ENCODE measurements at regions not wholly inside any gene's neighbourhood (a gene's known extent, or its start where the extent isn't known, plus 50 kb on each side); places are given as distances from the start of the nearest gene placed in this dataset.
"Not testable (repeated sequence)": the region's sequence is repeated elsewhere in the genome, so short reads cannot be mapped to it uniquely, and the experiment has no call there.

DNA sequence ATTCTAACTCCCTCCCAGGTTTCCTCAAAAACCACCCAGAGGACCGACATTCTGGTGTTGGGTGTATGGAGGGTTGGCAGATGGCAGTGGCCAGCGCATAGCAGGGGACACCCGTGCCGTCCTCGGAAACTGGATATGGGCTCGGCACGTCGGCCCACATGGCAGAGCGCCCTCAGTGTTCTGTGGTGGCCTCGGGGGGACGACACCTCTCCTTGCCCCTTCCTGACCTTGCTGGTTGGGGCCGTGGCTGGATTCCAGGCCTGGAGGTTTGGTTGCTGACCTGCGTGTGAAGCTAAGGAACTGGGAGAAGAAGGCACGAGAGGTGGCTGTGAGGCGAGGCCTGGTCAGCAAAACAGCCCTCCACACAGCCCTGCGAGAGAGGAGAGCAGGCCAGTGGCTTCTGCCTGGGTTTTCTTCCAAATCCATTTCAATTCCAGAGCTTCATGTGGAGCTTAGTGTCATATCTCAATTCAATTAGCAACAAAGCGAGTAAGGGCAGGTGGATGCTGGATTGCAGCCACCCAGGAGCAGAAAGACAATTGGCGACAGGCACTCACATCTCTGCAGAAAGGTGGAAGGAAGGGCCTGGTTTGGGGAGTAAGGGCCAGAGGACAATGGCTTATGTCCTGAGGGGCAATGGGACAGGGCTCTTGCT is 478.4 kb downstream of the BRD1 start:
- no peak for DNase-seq (ENCODE audit: low read depth)

DNA sequence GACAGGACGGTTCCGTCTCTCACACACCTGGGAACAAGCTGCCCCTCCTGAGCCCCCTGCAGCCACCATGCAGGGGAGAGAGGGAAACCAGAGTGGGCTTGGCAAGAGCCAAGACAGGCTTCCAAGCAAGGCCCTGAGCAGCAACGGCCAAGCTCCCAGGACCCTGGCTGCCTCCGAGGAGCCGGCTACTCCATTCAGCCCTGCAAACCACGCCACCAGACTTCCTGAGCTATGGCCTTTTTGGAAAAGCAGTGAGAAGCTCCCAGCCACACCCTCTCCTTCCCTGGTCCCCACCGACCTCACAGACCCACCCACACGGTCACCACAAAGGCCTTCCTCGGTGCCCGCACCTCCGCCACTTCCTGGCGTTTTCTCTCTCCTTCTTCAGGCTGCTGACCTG is 479.0 kb downstream of the BRD1 start:
- no peak for DNase-seq (ENCODE audit: low read depth)

DNA sequence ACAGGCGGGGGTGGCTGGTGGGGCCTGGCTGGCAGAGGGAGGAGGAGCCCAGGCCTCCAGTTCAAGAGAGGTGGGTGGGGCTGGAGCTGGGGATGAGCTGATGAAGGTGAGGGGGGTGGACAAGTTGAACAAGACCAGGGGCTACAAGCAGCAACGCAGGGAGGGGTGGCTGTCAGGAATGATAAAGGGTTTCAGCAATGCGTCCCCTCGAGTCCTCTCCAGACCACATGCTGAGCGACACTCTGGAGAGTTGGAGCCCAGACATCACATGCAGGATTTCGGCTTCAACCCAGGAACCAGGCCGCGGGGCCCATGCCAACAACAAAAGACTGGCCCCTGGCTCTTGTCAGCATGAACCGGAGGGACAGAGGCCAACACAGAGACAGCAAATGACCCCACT is 480.3 kb downstream of the BRD1 start:
- no peak for DNase-seq (ENCODE audit: low read depth)

DNA sequence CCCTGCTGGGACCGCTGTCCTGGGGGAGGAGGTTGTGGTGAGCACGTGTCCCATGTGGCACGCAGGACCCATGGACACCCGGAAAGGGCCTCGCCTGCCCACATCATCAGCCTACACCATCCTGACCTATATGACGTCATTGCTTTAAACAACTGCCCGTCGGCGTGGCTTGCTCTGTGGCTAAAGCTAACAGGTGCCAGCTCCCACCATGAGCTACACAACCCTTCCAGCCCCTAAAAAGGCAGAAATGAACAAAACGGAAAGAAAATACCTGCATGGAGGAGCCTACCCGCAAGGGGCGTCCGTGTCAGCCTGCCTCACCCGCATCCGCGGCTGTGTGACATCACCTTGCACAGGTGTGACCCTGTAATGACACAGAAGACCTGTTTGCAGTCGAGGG is 481.8 kb downstream of the BRD1 start:
- DNase-seq (ENCODE audit: low read depth), result no peak

DNA sequence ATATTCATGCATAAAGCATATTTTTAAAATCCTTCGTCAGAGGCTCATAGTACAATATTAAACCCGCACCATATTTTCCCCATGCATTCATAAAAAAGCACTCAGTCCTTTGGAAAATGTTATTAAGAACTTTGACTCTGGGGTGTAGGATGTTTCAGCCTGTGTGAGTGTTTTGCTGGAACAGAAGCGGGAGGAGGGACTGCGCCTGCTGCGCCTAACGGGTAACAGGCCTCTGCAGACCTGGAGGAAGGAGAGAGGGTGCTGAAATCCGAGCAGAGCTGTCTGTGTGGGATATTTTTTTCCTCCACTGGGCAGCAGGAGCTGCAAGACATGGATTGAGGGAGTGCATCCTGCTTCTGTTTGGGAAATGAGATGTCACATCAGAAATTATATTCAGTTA is 483.0 kb downstream of the BRD1 start:
- no peak for DNase-seq (ENCODE audit: low read depth)

DNA sequence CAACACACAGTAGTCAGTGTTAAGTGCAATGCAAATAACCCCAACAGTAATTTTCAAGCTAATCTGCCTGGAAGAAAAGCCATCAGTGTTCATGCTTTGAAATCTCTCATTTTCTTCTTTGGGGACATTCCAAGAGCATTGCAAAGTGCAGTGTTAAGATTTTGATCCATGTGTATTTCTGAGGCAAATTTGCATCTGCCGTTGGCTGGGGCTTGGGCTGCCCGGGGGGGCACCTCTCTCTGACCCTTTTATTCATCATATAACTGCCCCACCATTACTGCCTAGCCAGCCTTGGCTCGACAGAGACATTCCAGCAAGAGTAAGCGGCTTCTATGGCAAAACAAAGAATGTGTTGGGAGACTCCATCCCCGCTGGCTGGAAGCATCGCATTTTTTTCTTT is 483.5 kb downstream of the BRD1 start:
- DNase-seq (ENCODE audit: low read depth), result no peak

DNA sequence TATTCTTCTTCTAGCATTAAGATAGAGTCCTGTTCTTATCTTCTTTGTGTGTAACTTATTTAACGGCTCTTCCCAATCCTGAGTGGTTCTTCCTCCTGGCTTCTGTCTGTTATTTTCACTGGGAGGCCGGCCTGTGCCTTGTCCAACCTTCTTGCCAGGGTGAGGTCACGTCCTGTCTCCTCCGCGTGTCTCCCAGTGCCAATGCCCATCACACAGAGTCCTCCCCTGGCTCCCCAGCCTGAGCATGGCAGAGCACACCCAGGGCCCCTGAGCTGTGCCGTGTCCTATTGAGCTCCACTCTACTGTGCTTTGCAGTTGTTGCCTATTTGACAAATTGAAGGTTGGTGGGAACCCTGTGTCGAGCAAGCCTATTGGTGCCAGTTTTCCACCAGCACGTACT is 487.3 kb downstream of the BRD1 start:
- DNase-seq (ENCODE audit: low read depth), result no peak

DNA sequence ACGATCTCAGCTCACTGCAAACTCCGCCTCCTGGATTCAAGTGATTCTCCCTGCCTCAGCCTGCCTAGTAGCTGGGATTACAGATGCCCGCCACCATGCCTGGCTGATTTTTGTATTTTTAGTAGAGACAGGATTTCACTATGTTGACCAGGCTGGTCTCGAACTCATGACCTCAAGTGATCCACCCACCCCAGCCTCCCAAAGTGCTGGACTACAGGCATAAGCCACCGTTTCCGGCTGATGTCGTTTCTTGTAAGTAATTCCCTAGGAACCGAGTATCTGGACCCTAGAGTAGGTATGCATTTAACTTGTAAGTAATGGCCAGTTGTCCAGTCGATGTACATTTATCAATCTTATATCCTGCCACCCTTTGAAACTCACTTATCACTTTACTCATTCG is 491.2 kb downstream of the BRD1 start:
- DNase-seq (ENCODE audit: low read depth), result not testable (repeated sequence)

DNA sequence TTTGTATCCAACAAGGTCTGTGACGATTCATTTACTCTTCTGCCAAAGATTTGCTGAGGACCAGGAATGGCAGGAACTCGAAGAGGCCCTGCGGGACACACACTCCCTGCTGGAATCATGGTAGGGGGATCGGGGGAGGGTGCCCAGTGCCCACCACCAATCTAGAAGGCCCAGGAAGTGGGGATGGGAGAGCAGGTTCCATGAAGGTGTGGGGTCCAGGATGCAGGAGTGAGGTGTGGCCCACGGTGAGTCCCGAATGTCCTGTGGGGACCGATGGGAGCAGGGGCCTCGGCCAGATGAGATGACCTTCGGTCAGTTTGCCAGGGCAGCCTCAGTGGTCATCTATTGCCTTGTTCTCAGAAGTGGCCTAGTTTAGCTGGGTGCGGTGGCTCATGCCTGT is 492.7 kb downstream of the BRD1 start:
- no peak for DNase-seq (ENCODE audit: low read depth)

DNA sequence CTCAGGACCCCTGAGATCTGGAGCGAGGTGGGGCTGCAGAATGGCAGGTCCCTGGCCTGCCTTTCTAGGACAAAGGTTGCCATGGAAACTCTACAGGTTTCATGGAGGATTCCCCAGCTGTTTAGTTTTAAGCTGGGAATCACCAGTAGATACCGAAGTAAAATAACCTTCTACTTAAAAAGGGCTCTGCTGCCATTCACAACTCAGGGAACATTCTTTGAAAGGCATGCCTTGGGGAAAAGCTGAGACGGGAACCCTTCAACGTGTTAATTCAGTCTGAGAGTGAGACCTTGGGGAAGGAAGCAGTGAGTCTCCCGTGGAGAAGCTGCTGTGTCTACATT is 493.3 kb downstream of the BRD1 start:
- DNase-seq (ENCODE audit: low read depth), result no peak

DNA sequence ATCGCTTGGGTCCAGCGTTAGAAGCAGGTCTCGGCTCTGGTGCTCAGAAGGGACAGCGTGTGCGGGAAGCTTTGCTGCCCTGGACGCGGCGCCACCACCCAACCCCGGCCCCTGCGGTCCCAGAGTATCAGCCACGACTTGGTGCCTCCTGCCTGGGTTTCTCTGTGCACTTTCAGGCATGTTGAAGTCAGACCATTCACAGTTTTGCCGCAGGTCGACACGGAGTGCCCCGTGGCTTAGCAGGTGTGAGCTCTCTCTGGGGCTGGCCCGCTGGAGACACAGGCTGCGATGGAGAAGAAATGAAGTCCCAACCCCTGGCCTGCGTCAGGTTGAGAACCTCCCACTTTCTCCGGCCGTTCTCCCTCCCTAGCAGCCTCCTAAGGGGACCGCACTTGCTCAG is 494.5 kb downstream of the BRD1 start:
- DNase-seq (ENCODE audit: low read depth), result no peak

DNA sequence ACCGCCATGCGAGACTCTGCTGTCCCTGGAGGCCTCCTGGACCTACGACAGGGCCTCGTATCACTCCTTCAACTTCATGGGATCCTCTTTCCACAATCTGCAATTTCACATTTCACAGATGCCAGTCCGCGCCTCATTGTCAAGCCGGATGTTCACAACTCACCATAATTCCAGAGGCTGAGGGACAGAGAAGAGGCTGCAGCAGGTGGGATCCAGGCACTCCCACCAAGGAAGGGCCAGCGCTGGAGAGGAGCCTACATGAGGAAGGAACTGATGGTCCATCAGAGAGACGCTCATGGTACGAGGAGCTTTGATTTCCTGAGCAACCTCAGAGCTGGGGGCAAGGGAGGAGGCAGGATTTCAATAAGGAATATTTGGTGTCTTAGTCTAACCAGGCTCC is 495.0 kb downstream of the BRD1 start:
- no peak for DNase-seq (ENCODE audit: low read depth)

DNA sequence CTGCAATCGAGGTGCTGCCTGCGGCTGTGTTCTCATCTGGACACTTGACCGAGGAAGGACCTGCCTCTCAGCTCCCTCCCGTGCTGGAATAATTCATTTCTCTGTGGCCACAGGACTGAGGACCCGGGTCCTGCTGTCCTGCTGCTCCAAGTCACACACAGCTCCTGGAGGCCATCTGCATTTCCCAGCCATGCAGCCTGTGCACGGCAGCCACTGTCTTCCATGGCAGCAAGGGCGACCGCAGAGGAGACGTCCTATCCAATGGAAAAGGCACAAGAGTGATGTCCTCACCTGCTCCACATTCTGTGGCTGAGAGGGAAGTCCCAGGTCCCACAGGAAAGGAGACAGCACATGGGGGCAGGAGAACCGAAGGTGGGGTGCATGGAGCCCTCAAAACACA is 495.8 kb downstream of the BRD1 start:
- no peak for DNase-seq (ENCODE audit: low read depth)

DNA sequence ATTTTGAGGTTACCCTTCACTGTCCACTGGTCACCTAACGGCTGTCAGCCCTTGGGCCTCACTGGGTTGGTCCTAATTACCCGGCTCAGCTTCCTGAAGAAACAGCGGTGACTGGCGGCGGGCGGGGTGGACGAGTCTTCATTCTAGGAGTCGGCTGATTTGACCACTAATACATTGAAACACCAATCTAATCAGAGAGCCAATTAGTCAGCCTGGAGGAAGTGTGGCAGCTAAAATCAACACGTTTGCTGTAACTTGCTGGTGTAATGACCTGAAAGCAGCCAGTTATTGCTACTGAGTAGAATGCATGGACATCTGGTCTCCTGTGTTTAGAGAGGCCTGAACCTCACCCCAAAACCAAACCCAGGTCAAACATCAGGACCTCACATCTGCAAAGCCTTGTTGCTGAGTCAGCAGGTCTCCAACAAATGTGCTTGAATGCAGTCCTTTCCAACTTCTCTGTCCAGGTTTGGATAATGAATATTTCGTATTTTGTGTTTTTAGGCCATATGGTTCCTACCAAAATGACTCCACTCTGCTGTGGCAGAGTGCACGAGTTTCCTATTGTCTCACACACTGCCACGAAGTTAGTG is 496.4 kb downstream of the BRD1 start:
- DNase-seq (ENCODE audit: low read depth), result no peak

DNA sequence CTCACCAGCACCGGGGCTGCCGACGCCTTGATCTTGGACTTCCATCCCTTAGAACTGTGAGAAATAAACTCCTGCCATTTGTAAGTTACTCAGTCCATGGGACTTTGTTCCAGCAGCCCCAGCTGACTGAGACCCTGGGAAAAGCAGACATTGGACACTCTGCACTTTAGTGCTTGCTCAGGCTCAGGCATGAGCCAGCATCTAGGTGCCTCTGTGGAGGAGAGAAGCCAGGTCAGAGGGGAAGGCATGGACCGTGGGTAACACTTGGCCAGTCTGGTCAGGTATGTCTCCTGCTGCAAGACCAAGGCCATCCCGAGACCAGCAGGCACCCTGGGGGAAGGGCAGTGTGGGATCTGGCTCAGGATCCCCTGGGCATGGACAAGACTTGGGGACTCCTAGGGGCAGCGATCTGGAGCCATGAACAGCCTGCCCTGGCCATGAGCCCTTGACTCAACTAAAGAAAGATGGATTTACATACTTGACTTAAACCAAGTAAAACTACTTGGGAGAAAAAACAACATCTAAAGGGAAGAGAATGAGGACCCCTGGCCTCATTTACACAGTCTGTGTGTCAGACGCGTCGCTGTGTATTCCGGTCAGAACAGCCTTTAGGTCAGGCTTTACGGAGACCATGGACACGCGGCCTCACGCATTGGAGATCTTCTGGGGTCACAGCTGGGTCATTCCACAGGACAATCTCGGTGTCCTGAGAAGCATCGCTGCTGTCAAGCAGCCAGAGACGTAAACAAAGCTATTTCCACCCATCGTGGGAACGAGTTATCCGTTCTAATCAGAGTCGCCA is 497.1 kb downstream of the BRD1 start:
- no peak for DNase-seq (ENCODE audit: low read depth)

DNA sequence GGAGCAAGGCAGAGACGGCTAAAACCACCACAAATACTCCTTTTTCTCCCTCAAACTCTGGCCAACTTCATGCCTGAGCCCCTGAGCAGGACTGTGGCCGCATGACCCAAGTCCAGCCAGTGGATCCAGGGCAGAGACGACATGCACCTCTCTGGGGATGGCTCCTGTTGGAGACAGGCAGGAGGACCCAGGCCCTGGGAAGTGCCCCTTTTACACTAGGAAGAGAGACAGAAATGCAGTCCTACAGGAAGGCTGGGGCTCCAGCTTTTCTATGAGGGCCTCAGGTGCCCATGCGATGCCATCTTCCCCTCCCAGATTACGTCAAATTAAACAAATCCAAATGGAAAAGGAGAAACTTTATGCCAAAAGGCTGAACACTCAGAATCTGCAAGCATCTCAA is 498.0 kb downstream of the BRD1 start:
- DNase-seq (ENCODE audit: low read depth), result no peak

DNA sequence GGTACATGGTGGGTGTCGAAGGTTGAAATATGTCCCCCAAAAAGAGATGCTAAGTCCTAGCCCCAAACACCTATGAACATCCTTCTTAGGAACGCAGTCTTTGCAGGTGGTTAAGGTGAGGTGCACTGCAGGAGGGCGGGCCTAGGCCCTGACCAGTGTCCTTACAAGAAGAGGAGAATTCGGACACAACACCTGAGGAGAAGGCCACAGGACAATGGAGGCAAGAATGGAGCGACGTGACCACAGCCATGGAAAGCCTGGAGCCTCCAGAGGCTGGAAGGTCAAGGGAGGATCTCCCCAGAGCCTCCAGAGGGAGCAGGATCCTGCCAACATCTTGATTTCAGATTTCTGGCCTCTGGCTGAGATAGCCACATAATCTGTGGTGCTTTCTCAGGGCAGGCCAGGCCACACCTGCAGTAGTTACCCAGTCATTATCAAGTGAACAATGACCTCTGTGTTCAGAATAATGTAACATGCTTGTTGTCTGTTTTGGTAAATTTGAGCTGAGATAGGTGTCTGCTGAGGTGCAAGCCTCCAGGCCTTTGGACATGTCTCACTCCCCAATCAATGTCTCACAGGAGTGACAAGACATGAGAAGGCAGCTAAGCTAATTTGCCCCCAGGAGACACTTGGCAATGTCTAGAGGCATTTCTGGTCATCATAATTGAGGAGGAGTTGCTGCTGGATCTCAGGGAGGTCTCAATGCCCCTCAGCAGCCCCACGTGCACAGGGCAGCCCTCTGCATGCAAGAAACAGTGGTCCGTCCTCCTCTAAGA is 498.9 kb downstream of the BRD1 start:
- DNase-seq (ENCODE audit: low read depth), result no peak

DNA sequence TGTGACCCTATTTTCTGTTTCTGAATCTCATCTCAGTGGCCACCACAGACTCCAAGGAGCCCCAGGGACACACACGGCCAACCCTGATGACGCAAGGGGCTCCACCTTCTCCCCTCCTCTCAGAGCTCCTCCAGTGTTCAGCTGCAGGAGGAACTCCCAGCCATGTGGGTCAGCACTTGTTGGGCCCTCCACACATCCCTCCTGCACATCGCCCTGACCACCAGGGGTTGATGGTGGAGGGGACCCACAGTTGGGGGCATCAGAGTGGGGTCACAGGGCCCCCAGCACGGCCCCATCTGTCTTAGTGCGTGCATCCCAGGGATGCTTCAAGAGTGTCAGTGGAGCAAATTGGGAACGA is 499.6 kb downstream of the BRD1 start:
- DNase-seq (ENCODE audit: low read depth), result no peak

DNA sequence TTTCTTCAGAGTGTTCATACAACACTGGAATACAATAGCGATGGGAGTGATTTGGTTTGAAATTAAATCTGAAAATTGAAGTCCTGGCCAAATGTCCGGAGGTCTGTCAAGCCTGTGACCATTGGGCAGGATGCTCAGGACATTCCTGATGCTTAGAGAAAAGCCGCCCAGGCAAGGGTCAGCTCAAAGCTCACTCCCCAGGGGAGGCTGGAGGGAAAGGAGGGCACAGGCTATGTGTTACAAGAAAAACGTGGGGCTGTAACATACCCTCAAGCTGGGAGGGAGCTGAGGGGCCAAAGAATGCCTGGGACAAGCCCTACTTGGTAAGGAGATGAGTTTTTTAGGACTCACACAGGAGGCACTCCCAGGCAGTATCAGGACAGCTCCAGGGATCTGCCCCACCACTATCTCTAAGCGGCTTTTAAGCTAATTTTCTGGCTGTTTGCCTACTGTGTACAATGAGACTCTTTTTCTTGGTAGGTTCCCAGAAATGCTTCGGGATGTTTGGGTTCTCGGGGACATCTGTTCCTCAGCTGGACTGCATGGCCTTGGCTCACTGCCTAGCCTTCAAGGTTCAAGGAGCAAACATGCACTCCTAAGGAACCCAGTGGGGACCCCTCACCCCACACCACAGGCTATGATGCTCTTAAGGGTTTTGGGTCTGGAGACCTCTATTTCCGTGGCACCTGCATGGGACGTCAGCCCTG is 500.1 kb downstream of the BRD1 start:
- no peak for DNase-seq (ENCODE audit: low read depth)

DNA sequence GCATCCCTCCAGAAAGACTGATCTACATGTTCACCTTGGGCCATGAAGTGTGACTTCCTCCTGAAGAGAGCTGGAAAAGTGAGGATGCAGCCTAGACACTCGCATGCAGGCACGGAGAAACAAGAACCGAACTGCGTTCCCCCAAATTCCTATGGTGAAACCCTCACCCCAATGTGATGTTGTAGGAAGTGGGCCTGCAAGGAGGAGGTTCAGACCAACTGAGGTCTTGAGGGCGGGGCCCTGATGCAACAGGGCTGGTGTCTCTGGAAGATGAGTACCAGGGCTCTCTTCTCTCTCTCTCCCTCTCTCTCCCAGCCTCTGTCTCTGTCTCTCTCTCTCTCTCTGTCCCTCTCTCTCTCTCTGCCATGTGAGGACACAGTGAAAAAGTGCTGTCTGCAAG is 501.1 kb downstream of the BRD1 start:
- DNase-seq (ENCODE audit: low read depth), result no peak

DNA sequence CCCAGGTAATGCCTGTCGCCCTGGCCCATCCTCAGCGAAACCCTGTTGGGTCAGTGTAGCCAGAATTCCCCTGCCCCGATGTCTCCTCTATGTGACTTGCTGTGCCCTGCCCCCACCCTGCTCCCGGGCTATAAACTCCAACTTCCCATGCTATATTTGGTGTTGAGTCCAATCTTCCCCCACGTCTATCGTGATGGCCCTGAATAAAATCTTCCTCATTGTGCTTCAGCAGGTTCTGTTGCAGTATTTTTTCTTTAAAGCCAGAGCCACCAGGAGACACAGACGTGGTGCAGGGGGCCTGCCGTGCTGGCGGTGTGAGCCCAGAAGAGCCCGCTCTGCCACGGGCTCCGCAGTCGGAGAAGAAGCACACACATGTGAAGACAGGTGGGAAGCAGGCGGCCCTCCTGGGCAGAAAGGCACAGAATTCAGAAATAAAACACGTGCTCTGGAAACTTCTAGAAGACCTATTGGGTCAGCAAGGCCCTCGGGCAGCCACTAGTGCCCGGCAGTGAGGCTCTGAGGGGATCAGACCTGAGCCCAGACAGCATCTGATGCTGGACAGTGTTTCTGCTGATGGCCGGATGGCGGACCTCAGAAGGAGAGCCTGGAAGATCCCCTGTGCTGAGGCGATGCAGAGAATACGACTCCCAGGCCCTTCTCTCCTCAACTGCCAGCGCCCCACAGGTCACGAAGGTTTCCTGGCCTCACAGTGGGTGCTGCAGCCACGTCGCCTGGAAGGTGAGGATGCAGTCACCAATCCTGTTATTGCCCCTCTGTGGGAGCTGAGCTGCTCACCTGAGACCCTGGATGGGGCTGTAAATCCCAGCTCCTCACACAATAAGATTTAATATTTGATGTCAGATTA is 501.9 kb downstream of the BRD1 start:
- DNase-seq (ENCODE audit: low read depth), result no peak
